Brain microvascular endothelial cell (primary cell): ENCODE measurements at regions not wholly inside any gene's neighbourhood (a gene's known extent, or its start where the extent isn't known, plus 50 kb on each side); places are given as distances from the start of the nearest gene placed in this dataset.
"Not testable (repeated sequence)": the region's sequence is repeated elsewhere in the genome, so short reads cannot be mapped to it uniquely, and the experiment has no call there.

Experiments used
- DNase-seq: peaks from one replicate; pipeline ENCODE4 v3.0.0-alpha.2; 2020
- H3K27ac ChIP-seq: fragments of 250-450 bp; sonication (Bioruptor Pico); 2 replicates; pipeline ENCODE4 v1.5.1; 2020; ENCODE audit warnings: mild to moderate bottlenecking, moderate library complexity
- H3K27me3 ChIP-seq: fragments of 250-450 bp; sonication (Bioruptor Pico); replicated peaks from 2 replicates; pipeline ENCODE4 v1.5.1; 2020; ENCODE audit warnings: mild to moderate bottlenecking
- H3K36me3 ChIP-seq: fragments of 250-450 bp; sonication (Bioruptor Pico); replicated peaks from 2 replicates; pipeline ENCODE4 v1.5.1; 2020; ENCODE audit warnings: mild to moderate bottlenecking
- H3K4me3 ChIP-seq: 2 replicates; pipeline ENCODE4 v1.5.1; 2011; ENCODE audit warnings: low read depth, mild to moderate bottlenecking, control low read depth, low read length, moderate library complexity
- CTCF ChIP-seq: IDR thresholded peaks from 2 replicates; pipeline ENCODE4 v1.5.1; 2011; ENCODE audit warnings: low read depth, mild to moderate bottlenecking, moderate library complexity, low read length, control low read depth, inconsistent platforms; ENCODE audit errors: missing control alignments
- in situ Hi-C: cut with HindIII; loops from 2 replicates; pipeline ENCODE4 v1.10.0; 2017; ENCODE audit warnings: low sequenced_read_pairs, low pct_ligation_motif_present

- DNase-seq, in situ Hi-C loops, H3K36me3 ChIP-seq, H3K27me3 ChIP-seq, H3K4me3 ChIP-seq: not testable (repeated sequence)
- peak overlapping the region; percentile 76 for H3K27ac ChIP-seq
These were observed 195.6 kb upstream of the ZNF469 start for GRCh38 chr16:88186889-88187870.

GRCh38 chr16:88188171-88188895 is 194.4 kb upstream of the ZNF469 start:
- in situ Hi-C loops, H3K27me3 ChIP-seq, H3K36me3 ChIP-seq, DNase-seq, H3K4me3 ChIP-seq, H3K27ac ChIP-seq: not testable (repeated sequence)

DNA sequence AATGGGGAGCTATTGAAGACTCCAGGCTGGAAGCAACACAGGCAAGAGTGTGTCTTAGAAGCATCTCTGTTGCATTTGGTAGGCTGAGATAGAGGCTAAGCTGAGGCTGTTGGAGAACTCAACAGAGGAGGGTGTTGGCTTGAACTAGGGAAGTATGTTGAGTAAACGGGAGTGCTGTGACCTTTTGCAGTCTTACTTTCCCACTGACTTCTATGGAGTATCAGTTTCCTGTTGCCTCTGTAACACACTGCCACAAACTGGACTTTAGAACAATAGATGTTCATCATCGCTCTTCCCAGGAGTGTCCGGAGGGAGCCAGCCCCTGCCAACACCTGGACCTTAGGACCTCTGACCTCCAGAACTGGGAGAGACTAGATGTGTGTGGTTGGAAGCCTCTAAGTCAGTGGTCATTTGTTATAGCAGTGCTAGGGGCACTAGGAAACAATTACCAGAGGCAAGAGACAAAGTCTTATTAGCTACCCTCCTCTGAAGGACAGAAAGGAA is 192.1 kb upstream of the ZNF469 start:
- in situ Hi-C loops, H3K4me3 ChIP-seq, H3K36me3 ChIP-seq, H3K27me3 ChIP-seq, DNase-seq, H3K27ac ChIP-seq: not testable (repeated sequence)

DNA sequence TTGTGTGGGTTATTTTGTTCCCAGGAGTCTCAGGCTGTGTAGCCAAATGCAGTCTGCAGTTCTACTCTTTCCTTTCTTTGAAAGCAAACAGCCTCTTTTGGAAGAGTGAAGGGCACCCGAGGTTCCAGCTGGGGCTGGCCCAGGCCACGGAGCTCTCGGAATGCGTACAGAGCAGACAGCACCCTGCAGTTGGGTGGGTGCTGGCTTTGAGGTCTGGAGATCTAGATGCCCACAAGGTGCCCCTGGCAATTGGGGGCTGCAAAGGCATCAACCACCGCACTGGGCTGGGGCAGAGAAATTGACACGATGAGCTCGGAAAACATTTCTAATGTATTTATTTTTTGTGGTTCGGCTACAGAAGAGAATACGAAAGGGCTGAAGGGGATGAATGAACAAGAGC is 191.6 kb upstream of the ZNF469 start:
- H3K4me3 ChIP-seq, H3K27ac ChIP-seq, H3K27me3 ChIP-seq, H3K36me3 ChIP-seq, DNase-seq, in situ Hi-C loops: not testable (repeated sequence)

- TF ChIP-seq CTCF, result no peak
These were observed 190.2 kb upstream of the ZNF469 start for GRCh38 chr16:88192601-88193000.

DNA sequence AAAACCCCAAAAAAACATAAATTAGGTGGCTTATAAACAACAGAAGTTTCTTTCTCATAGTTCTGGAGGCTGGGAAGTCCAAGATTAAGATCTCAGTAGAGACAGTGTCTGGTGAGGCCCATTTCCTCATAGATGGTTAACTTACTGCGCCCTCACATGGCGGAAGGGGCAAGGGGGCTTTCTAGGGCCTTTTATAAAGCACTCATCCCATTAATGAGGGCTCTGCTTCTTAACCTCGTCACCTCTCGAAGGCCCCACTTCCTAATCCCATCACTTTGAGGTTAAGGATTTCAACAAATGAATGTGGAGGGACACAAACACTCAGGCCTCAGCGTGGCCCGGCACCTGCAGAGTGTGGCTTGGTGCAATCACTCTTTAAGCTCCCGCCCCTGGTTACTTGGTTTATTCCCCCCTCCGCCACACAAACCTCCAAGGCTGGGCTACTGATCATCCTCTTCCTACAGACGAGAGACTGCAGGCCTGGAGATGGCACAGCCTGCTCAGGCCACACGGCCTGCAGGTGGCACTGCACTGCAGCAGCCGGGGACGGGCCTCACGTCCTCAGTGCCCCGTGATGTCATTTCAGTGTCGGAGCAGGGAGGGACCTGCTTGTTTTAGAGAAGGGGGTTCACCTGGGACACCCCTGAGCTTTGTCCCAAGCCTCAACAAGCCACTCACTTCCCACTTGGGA is 188.9 kb upstream of the ZNF469 start:
- H3K27ac ChIP-seq, in situ Hi-C loops, H3K4me3 ChIP-seq, H3K27me3 ChIP-seq, H3K36me3 ChIP-seq: not testable (repeated sequence)
- DNase-seq, result peak; percentile 60
- TF ChIP-seq CTCF, result peak; percentile 67

More at GRCh38 chr16:88192601-88193000, 190.2 kb upstream of the ZNF469 start:
- in situ Hi-C loops, result no loop called here
- Histone ChIP-seq H3K27ac (no peak overlapping the region), H3K27me3 (no peaks in the 10 kb centered on the region), H3K4me3 (no peak overlapping the region), H3K36me3 (no peaks in the 10 kb centered on the region)
- DNase-seq, result no peak

DNA sequence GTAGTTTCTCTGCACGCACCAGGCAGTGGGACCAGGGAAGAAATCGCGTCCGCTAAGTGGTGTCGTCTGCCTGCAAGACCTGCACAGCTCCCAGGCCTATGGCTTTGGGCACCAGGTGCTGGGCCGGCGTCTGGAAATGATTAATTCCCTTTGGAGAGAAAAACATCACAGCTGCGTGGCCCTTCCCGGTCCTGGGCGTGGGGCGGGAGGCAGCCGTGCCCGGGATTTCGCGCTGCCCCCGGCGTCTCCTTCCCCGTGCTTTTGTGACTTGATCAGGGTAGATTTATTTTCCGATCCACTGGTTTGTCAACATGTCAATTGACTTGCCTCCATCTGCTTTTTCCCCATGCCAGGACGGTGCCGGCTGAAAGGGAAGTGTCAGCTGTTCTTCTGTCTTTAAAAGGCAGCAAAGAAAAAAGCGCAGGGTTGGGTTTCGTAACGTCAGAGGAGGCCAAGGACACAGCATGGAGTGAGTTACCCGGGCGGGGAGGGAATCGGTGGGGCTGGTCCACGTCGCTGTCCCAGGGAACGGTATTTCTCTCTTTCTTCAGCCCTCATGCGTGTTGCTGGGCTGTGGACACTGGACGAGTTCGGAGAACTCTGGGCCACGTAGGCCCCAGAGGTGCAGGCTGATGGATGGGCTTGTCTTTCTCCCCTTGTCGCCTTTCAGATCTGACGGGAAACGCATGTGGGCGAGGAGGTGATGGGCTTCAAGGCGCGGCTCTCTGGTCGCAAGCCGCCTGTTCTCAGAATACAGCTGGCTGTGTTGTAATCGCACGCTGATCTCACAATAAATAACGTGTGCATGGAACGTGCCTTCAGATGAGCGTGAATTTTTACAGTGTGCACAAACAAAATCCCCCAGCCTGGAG is 188.1 kb upstream of the ZNF469 start:
- Histone ChIP-seq H3K36me3 (no peaks in the 10 kb centered on the region), H3K27me3 (no peaks in the 10 kb centered on the region), H3K27ac (no peak overlapping the region), H3K4me3 (no peak overlapping the region)
- in situ Hi-C loops, result no loop called here
- TF ChIP-seq CTCF, result no peak
- no peak for DNase-seq
